Gastroesophageal sphincter (tissue), 3 donors: ENCODE measurements at regions not wholly inside any gene's neighbourhood (a gene's known extent, or its start where the extent isn't known, plus 50 kb on each side); places are given as distances from the start of the nearest gene placed in this dataset.

ENCODE experiments used
- CTCF ChIP-seq, 4 experiments: fragments of 200-600 bp in 2 of 4; fragments of 450-650 bp in 2 of 4; sonication (generic) in 1 of 4; IDR thresholded peaks; one replicate each; pipeline ENCODE4 v1.5.1; 2017 to 2019; ENCODE audit warnings: antibody characterized with exemption in 4 of 4, mild to moderate bottlenecking in 2 of 4, moderate library complexity in 2 of 4
- EP300 ChIP-seq: sonication (generic); formaldehyde crosslinking; IDR thresholded peaks from one replicate; pipeline ENCODE4 v1.6.1; 2017; ENCODE audit warnings: antibody characterized with exemption, mild to moderate bottlenecking
- POLR2A ChIP-seq, 2 donors: fragments of 450-650 bp; IDR thresholded peaks; one replicate each; pipeline ENCODE4 v1.6.1; 2017; ENCODE audit warnings: antibody characterized with exemption in 2 of 2, mild to moderate bottlenecking in 2 of 2, moderate library complexity in 1 of 2

DNA sequence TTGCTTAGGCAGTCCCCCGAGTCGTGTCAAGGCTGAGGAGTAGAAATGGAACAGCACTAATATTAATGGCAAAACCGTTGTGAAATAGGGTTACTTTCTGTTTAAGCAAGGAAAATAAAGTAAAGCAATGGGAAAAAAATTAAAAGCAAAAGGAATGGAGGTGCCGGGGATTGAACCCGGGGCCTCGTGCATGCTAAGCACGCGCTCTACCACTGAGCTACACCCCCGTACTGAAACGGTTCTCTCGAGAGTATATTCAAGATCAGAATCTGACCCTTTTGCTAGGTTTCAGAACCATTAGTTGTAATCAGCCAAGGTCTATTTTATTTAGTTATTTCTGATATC lies 85.5 kb downstream of the TRIM27 start:
- TF ChIP-seq CTCF (IDR thresholded peaks at IDR 0.05) (no peak), POLR2A (IDR thresholded peaks at IDR 0.05) (no peak), EP300 (no peak)
